ENCODE measurements at regions not wholly inside any gene's neighbourhood (a gene's known extent, or its start where the extent isn't known, plus 50 kb on each side); places are given as distances from the start of the nearest gene placed in this dataset.

DNA sequence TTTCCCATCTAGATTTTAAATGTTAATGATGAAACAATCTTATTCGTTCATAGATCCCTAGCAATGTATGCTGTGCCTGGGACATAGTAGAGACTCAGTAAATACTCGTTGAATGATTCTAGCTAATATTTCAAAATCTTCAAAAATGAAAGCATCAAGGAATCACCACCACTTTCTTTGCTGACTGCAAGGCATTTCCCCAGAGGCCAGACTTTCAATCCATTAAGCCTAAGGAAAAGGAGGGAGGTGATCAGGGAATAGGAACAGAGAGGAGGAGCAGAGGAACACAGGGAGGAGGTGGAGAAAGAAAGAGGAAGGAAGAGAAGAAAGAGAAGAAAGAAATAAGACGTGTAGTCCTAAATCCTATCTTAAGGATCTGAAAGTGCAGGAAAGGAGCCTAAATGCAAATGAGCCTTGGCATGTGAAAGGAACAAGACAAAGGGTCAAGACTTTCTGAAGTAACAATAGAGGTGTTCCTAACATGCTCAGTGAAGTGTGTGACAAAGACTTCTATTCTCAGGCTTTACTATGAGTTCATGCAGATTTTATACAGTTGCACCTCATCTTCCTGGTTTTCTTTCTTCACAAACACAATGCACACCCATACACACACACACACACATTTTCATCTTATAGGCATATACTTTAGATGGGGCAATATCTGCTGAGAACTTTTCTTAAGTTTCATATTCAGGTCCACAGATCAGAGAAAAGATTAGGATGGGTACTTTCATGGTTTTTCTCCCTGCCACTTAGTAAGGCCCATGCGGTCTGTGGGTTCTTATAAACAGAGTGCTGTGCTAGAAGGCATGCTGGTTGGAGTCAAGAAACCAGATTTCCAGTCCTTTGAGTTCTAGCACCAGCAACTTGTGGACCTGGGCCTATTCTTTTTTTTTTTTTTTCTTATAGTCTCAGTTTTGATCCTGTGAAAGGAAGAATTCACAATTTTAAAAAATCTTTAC, 512.2 kb upstream of the TNC start:
- no peak for DNase-seq

DNA sequence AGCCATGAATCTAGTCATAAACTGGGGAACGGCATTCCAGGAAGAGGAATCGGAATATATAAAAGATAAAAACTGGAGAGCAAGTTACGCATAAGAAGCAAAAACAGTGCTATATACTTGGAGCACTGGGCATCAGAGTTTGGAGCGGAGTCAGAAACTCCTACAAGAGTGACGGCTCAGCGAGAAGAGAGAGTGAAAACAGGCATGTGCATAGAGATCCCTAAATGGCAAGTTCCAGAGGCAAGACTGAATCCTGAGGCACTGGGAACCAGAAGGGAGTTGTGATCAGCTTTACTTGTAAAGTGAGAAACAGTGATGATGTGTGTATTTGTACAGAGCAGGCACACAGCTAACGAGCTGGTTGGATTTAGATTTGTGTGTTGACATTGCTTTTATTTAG, 514.4 kb upstream of the TNC start:
- DNase-seq = no peak

DNA sequence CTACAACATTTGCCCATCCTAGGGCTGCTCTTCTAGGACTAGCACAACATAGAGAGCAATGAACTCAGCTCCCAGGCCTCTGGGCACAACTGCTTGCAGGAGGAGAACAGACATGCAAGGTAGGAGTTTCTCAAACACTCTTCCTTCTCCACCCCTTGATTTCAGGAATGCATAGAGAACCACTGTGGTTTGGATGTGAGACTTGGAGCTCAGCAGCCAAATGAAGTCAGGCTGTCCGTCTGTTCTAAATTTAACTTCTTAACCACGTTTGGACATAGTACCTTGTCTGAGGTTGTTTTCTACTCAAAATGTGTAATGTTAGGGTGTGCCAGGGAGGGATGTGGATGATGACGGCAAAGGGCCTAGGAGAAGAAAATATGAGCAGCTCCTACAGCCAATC, 515.1 kb upstream of the TNC start:
- no peak for DNase-seq

DNA sequence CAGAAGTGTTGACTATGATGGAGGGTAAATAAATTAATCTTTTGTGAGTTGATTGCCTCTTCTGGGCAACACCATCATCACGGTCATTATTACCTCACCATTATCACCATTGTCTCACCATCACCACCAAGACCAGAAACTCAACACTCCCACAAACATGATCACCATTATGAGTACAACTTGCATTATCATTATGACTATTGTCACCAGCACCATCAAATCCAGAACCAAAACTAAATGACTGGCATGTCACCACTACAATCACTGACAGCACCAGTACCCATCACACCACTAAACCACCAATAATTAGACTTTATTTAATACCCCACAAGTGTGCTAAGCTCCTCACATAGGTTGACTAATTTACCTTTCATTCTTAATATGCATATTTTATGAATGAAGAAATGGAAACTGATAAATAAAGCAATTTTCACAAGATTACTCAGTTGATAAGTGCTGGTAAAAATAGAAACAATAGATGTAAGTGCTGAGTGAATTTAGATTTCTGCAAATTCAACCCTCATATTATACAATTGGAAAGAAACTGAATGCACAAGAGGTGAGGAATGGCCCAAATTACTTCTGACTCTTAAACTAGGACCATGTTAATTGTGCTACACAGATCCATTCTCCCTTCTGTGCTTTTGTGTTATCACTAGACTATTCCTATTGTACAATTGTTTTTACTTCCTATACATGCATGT, 517.8 kb upstream of the PAPPA start:
- DNase-seq = no peak

DNA sequence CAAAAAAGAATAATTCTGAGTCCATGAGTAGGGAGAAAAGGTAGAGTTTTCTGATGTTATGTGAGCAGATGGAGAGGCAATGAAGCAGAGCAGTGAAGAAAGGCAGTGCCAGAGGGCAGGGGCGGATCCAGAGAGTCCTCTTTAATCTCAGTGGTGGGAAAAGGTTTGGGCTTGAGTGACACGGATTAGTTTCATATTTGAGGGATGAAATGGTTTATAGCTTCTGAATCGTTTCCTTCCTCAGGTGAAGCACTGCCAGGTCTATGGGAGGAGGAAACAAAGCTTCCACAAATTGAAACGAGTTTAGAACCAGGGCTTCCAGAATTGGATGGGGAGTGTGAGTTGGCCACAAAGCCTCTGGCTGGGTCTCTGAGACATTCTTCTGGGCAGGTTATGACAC, 517.0 kb upstream of the PAPPA start:
- DNase-seq = no peak

DNA sequence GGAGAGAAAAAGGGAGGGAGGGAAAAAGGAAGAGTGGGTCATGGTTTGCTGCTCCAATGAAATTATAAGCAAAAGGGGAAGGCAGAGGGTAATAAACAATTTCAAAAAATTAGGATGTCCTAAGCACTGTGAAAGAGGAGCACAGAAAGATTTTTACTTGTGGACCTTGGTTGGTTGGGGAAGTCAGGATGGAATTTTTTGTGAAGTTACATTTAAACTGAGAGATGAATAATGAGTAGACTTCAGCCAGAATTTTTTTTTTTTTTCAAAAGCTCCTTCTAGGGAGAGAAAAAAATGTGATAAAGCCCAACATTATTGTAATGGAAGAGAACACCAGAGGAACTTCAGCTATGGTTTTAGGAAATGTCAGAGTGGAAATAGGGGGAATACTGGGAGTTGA, 515.9 kb upstream of the PAPPA start:
- no peak for DNase-seq

DNA sequence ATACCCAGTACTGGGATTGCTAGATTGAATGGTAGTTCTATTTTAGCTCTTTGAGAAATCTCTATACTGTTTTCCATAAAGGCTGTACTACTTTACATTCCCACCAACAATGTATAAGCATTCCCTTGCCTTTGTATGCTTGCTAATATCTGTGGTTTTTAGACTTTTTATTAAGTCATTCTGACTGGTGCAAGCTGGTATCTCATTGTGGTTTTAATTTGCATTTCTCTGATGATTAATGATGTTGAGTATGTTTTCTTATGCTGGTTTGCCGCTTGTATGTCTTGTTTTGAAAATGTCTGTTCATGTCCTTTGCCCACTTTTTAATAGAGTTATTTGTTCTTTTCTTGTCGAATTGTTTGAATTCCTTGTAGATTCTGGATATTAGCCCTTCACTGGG, 512.7 kb upstream of the PAPPA start:
- DNase-seq = no peak

DNA sequence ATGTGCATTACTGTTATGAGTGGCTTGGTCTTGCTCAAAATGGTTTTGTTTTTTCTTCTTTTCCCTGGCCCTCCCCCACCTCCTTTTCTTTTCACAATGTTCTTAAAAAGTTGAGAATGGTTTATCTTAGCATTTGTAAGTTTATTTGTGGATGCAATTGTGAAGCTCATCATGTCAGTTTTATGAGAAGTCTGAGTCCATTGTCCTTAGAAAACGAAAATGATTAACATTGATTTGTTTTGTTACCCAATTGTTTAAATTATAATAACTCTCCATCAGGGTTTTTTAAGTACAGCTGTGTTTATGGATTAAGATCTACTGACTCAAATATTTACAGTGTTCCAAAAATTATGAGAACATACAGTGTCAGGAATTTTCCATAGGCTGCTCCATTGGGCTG, 511.3 kb upstream of the PAPPA start:
- DNase-seq = no peak

DNA sequence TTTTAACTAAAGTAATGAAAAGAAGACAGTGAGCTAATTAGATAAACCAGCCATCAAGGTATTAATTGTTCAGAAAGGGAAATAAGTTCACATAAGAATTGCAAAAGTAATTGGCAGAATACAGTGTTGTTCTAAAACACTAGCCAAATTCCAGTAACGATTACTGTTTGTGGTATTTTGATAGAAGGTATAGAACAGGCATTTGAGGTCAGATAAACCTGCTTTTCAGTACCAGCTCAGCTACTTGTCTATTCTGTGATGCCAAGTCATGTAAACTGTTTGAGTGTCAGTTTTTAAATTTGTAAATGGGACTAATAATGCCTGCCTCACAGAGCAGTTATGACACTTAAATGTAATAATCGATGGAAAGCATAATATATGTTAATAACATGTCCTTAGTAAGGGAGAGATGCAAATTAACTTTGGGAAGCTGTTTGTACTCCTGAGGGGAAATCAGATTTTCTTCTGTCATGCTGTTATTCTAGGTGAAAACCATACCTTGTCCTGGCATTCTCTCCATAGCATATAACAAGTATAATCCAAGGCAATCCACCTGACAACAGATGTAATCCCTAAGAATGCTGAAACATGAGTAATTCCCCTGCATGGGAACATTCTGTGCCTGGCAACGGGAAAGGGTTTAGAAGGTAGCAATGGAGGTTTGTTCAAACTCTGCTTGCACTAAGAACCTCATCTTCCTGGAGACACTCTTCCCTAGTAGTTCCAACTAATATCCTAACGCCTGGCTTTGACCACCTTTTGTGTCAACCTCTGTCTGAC, 509.5 kb upstream of the PAPPA start:
- DNase-seq = no peak

DNA sequence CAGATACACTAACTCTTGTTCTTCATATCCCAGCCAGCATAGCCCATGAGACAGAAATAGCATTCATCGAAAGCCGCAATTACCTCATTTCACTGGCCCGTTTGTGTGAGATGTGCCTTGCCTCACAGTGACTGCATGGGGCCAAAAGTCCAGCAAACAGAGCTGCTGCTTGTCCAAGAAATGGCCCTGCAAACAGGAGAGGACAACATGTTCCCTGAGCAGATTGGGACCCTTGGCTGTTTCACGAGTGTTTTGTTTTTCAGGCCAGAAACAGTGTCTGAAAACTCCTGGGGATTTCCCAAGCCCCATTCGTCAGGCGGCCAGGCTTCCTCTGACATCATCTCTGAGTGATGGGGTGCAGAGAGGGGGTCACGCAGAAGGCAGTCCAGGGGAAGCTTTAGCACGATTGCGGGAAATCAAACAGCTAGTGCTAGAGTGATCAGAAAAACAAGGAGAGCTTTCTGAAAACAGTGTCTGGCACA, 503.6 kb upstream of the PAPPA start:
- DNase-seq = no peak

DNA sequence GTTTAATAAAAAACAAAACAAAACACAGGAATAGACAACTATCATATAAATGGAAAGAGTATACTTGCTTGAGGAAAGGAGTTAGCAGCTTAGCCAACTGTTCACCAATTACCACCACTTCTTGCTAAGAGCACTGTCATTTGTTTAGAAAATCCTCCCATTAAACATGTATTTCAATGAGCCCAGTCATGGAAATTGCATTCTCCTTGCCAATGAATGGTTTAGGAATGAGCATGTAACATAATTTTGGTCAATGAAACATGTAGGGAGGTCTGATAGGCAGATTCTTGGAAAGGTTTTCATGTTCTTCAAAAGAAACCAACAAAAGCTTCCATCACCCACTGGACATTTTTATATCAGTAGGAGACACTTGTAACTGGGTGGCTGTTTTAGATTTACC, 502.8 kb upstream of the PAPPA start:
- no peak for DNase-seq

DNA sequence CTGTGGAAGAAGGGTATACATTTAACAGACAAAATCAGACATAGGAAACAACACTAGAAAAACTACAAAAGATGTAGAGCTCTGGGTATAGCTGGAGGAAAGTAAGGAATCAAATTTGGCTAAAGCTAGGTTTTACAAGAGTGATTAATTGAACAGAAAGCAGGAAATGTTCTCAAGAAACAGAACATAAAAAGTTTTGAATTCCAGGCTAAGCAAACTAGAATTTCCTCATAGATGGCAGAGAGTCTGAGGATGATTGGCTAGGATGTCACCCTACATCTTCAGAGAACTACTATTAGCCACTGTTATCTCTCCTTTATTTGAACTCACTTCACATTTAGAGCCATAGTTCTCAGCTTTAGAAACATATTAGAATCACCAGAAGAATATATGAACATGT, 502.1 kb upstream of the PAPPA start:
- DNase-seq = no peak

DNA sequence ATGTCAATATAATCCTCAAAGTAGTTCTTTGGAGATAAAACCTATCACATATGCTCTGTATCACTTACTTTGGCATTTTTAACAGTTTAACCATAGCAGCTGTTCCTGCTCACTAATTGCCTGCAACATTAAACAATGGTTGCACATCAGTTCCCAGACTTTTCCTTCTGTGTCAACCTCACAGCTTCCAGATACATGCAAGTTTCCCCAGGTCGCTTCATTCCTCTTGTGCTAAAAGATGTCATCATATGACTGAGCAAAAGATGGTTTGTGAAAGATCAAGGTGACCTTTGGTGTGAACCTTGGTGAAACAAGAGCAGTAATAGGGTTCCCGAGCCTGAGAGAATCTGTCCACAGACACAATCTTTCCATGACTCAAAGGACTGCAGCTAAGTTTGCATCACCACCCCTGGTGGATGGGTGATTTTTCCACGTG, 500.4 kb upstream of the PAPPA start:
- no peak for DNase-seq

DNA sequence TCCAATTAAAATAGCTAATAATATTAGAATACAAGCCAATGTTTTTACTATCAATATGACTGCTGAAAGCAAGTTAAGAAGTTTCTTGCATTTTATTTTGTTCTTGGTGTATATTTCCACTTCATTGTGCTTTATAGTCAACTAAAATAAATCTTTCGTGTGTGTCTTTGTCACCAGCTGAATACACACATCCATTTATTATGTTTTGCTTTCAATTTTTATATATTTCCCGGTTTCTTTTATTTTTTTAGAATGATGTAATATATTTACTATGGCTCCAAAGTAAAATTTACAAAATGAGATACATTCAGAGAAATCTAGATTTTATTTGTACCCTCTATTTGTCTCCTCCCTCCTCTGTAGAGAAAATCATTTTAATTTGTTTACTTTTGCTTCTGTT, 495.9 kb upstream of the PAPPA start:
- DNase-seq = no peak

DNA sequence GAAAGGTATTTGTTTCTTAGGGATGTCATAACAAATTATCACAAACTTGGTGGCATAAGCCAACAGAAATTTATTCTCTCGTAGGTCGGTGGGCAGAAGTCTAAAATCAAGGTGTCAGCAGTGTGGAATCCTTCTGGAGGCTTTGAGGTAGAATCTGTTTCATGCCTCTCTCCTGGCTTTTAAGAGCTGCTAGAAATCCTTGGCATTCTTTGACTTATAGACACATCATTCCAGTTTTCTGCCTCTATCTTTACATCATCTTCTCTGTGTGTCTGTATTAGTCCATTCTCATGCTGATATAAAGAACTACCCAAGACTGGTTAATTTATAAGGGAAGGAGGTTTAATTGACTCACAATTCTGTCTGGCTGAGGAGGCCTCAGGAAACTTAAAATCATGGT, 488.1 kb upstream of the PAPPA start:
- no peak for DNase-seq

DNA sequence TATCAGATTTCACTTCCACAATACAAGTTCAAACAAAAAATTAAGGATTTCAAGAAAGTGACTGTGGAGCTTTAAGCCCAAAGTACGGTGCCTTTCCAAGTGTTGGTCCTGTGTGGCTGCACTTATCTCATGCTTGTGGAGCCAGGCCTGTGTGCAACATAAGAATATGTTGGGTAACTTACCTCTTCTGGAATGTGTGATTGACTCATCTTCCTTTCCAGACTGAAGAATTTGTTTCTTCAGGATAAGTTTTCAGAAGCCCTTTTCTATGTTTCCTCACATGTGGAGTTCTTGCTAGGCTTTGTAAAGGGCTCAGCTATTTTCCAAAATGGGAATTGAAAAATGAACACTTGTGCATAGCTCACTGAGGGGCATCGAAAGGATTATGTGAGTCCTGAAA, 485.1 kb upstream of the PAPPA start:
- DNase-seq = no peak

DNA sequence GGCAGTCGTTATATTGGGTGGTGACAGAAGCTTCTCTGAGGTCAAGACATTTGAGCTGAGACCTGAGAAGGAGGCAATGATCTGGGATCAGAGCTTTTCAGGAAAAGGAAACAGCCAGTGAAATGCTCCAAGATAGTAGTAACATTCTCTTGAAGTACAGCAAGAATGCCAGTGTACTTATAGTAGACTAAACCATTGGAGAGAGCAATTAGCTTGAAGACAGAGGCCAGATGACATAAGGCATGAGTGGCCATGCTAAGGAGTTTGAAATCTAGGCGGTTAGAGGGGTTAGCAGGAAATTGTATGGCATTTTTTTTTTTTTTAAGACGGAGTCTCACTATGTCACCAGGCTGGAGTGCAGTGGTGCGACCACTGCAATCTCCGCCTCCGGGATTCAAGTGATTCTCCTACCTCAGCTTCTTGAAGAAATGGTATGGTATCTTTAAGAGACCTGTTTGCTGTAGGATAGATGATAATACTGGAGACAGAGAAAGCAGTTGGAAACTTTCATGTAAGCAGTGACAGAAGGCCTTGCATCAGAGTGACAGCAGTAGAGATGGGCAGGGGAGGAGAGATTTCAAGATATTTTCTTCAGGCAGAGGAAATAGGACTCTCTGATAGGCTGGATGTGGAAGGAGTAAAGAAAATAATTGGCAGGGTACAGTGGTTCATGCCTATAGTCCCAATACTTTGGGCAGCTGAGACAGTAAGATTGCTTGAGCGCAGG, 482.2 kb upstream of the PAPPA start:
- DNase-seq = no peak

DNA sequence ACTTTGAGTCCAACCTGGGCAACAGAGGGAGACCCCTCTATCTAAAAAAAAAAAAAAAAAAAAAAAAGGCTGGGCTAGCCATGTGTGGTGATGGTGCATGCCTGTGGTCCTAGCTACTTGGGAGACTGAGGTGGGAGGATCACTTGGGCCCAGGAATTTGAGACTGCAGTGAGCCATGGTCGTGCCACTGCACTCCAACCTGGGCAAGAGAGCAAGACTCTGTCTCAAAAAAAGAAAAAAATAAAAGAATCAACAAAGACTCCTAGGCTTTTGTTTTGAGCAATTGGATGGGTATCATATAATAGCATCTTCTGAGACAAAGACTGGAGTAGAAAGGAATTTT, 481.7 kb upstream of the PAPPA start:
- no peak for DNase-seq

DNA sequence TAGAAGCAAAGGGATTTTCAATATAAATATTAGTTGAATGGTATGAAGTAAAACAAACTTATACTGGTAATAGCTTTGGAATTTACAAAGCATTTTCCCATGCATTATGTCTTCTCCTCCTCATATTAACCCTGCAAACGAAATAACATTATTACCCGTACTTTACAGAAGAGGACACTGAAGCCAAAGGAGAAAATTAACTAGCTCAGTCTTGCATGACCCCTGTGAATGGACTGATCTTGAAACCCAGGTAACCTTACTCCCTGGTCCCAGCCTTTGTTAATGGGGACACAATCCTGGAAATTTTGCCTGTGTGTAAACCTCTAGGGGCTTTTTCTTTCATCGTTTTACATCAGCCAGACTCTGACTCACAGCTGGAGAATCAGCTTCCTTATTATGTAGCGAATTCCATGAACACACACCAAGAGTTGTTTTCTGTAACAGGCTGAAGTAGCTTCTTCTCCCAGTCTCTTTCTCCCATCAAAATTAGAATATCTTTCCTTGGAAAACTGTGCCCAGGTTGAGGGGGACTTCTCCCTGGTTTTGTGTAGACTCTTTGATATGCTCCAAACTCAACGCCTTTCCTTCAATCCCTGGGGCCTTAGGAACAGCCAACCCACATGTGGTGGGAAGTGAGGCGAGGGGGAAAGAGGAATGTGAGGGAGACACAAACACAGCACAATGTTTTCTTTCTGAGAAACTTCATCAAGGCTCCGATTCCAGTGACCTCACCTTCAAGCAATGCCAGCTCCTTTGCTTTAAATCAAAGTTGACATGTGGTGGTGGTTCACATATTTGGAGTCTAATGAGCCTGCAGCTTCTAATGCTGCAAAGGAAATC, 480.9 kb upstream of the PAPPA start:
- DNase-seq = no peak

DNA sequence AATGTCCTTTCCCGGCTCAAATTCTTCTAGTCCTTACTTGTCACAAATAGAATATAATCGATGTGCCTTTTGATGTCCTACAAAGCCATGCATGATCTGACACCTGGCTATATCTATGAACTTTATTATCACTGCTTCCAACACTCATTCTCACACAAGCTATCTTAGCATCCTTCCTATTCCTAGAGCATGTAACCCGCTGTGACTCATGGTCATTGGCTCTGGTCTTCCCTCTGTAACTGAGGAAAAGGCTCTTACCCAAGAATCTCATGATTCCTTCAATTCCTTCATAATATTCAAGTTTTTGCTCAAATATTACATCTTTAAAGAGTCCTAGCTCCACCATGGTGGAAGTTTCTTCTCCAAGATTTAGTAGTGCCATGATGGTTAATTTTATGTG, 480.0 kb upstream of the PAPPA start:
- DNase-seq = no peak

DNA sequence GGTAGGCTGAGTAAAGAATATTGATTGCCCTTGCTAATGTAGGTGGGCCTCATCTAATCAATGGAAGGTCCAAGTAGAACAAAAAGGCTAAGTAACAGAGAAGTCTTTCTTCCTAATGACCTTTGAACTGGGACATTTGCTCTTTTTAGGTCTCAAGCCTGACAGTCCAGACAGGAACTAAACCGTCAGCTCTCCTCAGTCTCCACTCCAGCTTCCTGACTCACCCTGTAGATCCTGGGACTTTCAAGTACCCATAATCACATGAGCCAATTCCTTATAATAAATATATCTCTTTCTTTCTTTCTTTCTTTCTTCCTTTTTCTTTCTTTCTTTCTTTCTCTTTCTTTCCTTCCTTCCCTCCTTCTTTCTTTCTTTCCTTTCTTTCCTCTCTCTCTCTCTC, 479.5 kb upstream of the PAPPA start:
- DNase-seq = no peak

DNA sequence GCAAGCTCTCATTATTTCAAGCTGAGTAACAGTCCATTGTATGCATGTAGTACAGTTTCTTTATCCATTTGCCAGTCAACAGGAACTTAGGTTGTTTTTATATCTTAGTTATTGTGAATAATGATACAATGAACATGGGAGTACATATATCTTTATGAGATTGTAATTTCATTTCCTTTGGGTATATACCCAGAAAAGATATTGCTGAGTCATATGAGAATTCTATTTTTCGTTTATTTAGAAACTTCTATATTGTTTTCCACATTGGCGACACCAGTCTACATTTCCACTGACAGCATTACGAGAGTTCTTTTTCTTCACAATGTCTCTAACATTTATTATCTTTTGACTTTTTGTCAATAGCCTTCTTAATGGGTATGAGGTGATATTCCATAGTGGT, 477.8 kb upstream of the PAPPA start:
- DNase-seq = no peak

All from suppressor macrophage treated with lipopolysaccharide for 4 hours (primary cell).